ENCODE measurements at regions not wholly inside any gene's neighbourhood (a gene's known extent, or its start where the extent isn't known, plus 50 kb on each side); places are given as distances from the start of the nearest gene placed in this dataset.

DNA sequence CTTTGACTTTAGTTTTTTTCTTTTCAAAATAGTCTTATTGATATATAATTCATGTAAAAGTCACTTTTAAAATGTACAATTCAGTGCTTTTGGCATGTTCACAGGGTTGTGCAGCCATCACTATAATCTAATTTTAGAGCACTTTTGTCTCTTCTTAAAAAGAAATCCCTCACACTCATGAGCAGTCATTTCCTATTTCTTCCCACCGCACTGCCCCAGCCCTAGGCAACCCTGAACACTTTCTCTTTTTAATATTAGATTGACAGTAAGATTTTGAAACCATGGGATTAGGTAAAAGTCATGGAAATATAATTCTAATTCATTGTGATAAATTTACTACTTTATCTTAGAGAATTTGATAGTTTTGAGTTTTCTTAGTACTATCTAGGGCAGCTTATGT is 309.4 kb downstream of the UTRN start:
- peaks cover 9% of the 10 kb centered on the region for H3K4me1 Mint-ChIP-seq
- peaks cover 7% of the 10 kb centered on the region for H3K9me3 Mint-ChIP-seq
- no peaks in the 10 kb centered on the region for H3K27me3 Mint-ChIP-seq (ENCODE audit: low read depth)
- TF ChIP-seq, protein P1, sequence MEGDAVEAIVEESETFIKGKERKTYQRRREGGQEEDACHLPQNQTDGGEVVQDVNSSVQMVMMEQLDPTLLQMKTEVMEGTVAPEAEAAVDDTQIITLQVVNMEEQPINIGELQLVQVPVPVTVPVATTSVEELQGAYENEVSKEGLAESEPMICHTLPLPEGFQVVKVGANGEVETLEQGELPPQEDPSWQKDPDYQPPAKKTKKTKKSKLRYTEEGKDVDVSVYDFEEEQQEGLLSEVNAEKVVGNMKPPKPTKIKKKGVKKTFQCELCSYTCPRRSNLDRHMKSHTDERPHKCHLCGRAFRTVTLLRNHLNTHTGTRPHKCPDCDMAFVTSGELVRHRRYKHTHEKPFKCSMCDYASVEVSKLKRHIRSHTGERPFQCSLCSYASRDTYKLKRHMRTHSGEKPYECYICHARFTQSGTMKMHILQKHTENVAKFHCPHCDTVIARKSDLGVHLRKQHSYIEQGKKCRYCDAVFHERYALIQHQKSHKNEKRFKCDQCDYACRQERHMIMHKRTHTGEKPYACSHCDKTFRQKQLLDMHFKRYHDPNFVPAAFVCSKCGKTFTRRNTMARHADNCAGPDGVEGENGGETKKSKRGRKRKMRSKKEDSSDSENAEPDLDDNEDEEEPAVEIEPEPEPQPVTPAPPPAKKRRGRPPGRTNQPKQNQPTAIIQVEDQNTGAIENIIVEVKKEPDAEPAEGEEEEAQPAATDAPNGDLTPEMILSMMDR (IDR thresholded peaks at IDR 0.05; ENCODE audit: unreplicated experiment) = no peak
- H3K4me3 Mint-ChIP-seq = no peak overlapping the region
- H3K36me3 Mint-ChIP-seq = peaks cover 10% of the 10 kb centered on the region
- no peak overlapping the region for H3K27ac Mint-ChIP-seq
- no peak for DNase-seq (ENCODE audit: low spot score in 2 of 2, unreplicated experiment in 2 of 2)

DNA sequence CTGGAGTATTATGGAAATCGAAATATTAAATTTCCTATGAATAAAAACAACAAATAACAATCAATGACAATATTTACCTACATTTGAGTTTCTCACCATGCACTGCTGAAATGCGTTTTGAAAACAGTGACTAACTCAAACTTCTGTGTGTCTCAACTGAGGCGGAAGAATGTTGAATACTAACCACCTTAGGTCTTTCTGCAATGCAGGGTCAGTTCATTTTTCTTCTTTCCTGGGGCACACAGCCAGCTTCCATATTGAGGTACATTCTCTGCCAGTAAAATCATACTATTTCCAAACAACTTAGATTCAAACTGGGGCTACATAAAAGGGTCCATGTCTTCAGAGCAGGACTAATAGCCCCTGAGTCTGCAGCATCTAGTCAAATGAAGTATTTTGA is 310.1 kb downstream of the UTRN start:
- no peak for DNase-seq (ENCODE audit: low spot score in 2 of 2, unreplicated experiment in 2 of 2)

DNA sequence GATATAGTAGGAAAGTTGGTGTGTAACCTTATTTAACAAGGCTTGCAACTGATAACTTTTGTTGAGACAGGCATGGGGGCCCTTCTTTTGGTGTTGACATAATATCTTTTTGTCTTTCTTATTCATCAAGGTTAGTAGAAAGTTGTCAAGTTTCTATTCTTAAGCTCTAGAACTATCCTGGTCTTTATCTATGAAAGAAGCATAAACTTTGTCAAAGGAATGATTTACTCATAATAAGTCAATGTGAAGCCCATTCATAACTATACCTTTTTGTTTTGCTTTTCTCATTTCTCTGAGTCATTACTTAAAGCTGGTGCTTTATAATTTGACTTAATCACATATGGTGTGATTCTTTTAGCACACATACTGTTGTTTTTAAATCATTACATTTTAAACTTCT is 312.4 kb downstream of the UTRN start:
- Mint-ChIP-seq H3K4me3 (no peak overlapping the region), H3K27ac (no peak overlapping the region), H3K27me3 (ENCODE audit: low read depth) (no peaks in the 10 kb centered on the region), H3K36me3 (peaks cover 27% of the 10 kb centered on the region), H3K4me1 (peaks cover 9% of the 10 kb centered on the region), H3K9me3 (peaks cover 28% of the 10 kb centered on the region)
- no peak for DNase-seq (ENCODE audit: low spot score in 2 of 2, unreplicated experiment in 2 of 2)
- TF ChIP-seq, protein P1 (IDR thresholded peaks at IDR 0.05; ENCODE audit: unreplicated experiment) = no peak

More for the DNA sequence above, 310.1 kb downstream of the UTRN start:
- peaks cover 14% of the 10 kb centered on the region for H3K9me3 Mint-ChIP-seq
- H3K4me1 Mint-ChIP-seq = peaks cover 9% of the 10 kb centered on the region
- no peak overlapping the region for H3K4me3 Mint-ChIP-seq
- TF ChIP-seq, protein P1 (IDR thresholded peaks at IDR 0.05; ENCODE audit: unreplicated experiment) = no peak
- H3K36me3 Mint-ChIP-seq = peaks cover 14% of the 10 kb centered on the region
- no peak overlapping the region for H3K27ac Mint-ChIP-seq
- H3K27me3 Mint-ChIP-seq (ENCODE audit: low read depth) = no peaks in the 10 kb centered on the region

DNA sequence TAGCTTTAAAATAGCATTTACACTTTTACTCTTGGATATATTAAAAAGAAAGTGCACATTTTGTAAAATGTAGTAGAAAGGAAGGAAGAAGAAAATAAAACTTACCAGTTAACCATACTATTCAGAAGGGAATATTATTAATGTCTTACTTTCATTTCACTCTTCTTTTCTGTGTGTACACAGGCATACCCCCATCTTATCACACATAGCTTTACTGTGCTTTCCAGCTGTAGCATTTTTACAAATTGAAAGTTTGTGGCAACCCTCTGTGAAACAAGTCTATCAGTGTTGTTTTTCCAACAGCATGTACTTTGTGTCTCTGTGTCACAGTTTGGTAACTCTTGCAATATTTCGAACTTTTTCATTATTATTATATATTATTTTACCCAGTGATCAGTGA is 314.5 kb downstream of the UTRN start:
- H3K4me3 Mint-ChIP-seq = no peak overlapping the region
- H3K27ac Mint-ChIP-seq = no peak overlapping the region
- DNase-seq (ENCODE audit: low spot score in 2 of 2, unreplicated experiment in 2 of 2) = no peak
- H3K9me3 Mint-ChIP-seq = peaks cover 22% of the 10 kb centered on the region
- peaks cover 9% of the 10 kb centered on the region for H3K4me1 Mint-ChIP-seq
- peaks cover 21% of the 10 kb centered on the region for H3K36me3 Mint-ChIP-seq
- H3K27me3 Mint-ChIP-seq (ENCODE audit: low read depth) = no peaks in the 10 kb centered on the region
- TF ChIP-seq, protein P1 (IDR thresholded peaks at IDR 0.05; ENCODE audit: unreplicated experiment) = no peak

DNA sequence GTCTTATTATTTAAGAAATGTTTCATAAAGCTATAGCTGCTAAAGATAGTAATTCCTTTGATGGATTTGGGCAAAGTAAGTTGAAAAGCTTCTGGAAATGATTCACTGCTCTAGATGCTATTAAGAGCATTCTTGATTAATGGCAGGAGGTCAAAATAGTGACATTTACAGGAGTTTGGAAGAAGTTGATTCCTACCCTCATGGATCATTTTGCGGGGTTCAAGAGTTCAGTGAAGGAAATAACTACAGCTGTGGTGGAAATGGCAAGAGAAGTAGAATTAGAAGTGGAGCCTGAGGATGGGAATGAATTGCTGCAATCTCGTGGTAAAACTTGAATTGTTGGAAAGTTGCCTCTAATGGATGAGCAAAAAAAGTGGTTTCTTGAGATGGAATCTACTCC is 316.1 kb downstream of the UTRN start:
- TF ChIP-seq, protein P1 (IDR thresholded peaks at IDR 0.05; ENCODE audit: unreplicated experiment) = no peak
- Mint-ChIP-seq H3K27me3 (ENCODE audit: low read depth) (no peaks in the 10 kb centered on the region), H3K9me3 (peaks cover 22% of the 10 kb centered on the region), H3K27ac (no peak overlapping the region), H3K4me1 (peaks cover 9% of the 10 kb centered on the region), H3K4me3 (no peak overlapping the region), H3K36me3 (peaks cover 21% of the 10 kb centered on the region)
- DNase-seq (ENCODE audit: low spot score in 2 of 2, unreplicated experiment in 2 of 2) = no peak
